GM23248 (cell line): ENCODE measurements at regions not wholly inside any gene's neighbourhood (a gene's known extent, or its start where the extent isn't known, plus 50 kb on each side); places are given as distances from the start of the nearest gene placed in this dataset.

Source experiments
- EZH2 ChIP-seq: fragments of 200-600 bp; sonication (generic); IDR thresholded peaks from 2 replicates; pipeline ENCODE4 v1.6.1; 2018; ENCODE audit warnings: antibody characterized with exemption, mild to moderate bottlenecking; ENCODE audit not compliant: insufficient read depth, poor library complexity, severe bottlenecking
- EZH2phosphoT487 ChIP-seq: fragments of 200-600 bp; sonication (generic); IDR thresholded peaks from 2 replicates; pipeline ENCODE4 v1.6.1; 2018; ENCODE audit warnings: antibody characterized with exemption, moderate library complexity, mild to moderate bottlenecking, low read depth; ENCODE audit not compliant: insufficient read depth

DNA sequence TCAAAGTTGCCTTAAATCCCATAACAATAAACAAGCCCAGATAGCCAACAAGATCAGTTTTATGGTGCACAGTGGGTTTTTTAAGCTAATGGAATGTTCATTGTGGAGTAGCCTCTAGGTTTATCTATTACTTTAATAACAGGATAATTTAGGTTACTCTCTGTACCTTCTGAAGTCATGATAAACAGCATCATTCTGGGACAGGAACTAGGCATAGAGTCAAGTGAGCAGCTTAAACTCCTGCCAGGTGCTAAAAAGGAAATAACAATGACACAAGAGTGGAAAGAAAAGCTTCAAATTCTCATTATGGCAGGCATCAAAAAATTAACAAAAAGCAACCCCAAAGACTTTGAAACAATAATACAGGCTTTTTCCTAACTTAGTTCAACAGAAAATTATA lies 228.8 kb downstream of the HACE1 start:
- no peak for TF ChIP-seq EZH2
- TF ChIP-seq EZH2phosphoT487, result no peak
